Testis (tissue), 2 donors: ENCODE measurements at regions not wholly inside any gene's neighbourhood (a gene's known extent, or its start where the extent isn't known, plus 50 kb on each side); places are given as distances from the start of the nearest gene placed in this dataset.

Source experiments
- POLR2A ChIP-seq: fragments of 450-650 bp; IDR thresholded peaks from one replicate; pipeline ENCODE4 v1.6.1; 2017; ENCODE audit warnings: antibody characterized with exemption, mild to moderate bottlenecking, moderate library complexity
- TF ChIP-seq, protein P1 (sequence below), 3 experiments: fragments of 450-650 bp in 2 of 3; fragments of 200-600 bp in 1 of 3; sonication (generic) in 1 of 3; IDR thresholded peaks; one replicate each; pipeline ENCODE4 v1.5.1; 2016 to 2019; ENCODE audit warnings: antibody characterized with exemption in 3 of 3, mild to moderate bottlenecking in 2 of 3, moderate library complexity in 1 of 3

DNA sequence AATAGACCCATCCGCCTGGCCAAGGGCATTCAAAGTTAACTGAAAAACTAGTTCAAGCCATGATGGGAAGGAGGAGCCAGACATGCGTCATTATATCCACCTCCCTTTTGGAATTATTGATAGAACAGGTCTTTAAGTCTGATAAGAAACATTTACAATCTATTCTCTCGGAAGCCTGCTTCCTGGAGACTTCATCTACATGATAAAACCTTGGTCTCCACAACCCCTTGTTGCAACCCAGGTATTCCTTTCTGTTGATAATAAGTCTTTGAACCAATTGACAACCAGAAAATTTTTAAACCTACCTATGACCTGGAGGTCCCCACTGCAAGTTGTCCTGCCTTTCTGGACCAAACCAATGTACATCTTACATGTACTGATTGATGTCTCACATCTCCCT is 451.3 kb downstream of the NAF1 start:
- TF ChIP-seq, protein P1, sequence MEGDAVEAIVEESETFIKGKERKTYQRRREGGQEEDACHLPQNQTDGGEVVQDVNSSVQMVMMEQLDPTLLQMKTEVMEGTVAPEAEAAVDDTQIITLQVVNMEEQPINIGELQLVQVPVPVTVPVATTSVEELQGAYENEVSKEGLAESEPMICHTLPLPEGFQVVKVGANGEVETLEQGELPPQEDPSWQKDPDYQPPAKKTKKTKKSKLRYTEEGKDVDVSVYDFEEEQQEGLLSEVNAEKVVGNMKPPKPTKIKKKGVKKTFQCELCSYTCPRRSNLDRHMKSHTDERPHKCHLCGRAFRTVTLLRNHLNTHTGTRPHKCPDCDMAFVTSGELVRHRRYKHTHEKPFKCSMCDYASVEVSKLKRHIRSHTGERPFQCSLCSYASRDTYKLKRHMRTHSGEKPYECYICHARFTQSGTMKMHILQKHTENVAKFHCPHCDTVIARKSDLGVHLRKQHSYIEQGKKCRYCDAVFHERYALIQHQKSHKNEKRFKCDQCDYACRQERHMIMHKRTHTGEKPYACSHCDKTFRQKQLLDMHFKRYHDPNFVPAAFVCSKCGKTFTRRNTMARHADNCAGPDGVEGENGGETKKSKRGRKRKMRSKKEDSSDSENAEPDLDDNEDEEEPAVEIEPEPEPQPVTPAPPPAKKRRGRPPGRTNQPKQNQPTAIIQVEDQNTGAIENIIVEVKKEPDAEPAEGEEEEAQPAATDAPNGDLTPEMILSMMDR (IDR thresholded peaks at IDR 0.05) = no peak
- TF ChIP-seq POLR2A = no peak
